ENCODE measurements at regions not wholly inside any gene's neighbourhood (a gene's known extent, or its start where the extent isn't known, plus 50 kb on each side); places are given as distances from the start of the nearest gene placed in this dataset.
"Not testable (repeated sequence)": the region's sequence is repeated elsewhere in the genome, so short reads cannot be mapped to it uniquely, and the experiment has no call there.

GRCh38 chr6:14597090-14597489, 479.5 kb downstream of the CD83 start:
- DNase-seq (ENCODE audit: low read depth): no peak

DNA sequence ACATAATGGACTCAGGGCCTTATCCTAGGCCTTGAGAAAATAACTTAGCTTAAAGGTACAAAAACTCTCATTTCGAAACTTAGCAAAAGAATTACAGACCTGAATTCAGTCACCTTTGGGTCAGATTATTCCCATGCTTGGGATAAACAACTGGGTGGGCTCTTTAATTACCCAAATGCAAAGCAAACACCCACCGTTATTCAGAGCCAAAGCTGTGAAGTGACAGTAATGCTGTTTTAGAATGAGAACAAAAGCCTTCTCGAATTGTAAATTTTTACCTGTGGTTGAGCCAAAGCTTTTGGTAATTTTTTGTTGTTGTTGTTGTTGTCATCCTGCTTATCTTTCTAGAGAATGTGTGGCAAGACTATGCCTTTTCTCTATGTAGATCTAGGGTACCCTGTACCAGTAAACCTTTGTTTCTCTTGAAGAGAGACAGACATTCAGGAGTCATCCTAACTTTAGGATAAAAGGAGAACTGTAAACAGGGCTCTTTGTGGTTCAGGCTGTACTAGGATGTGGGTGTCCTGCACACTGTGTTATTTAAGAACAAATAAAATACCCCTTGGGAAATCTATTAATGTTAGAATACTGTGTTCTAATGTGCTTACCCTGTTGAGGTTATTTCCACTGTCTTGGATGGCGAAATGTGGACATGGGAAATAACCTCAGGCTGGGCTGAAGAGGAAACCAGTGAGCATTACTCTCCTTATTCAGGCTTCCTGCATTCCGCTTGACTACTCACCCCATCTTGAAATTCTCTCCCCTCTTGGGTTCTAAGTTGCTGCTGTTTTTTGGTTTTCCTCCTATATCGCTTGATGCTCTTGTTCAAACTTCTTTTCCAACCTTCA, 480.7 kb downstream of the CD83 start:
- DNase-seq (ENCODE audit: low read depth): no peak

GRCh38 chr6:14600306-14600705, 482.7 kb downstream of the CD83 start:
- not testable (repeated sequence) for DNase-seq (ENCODE audit: low read depth)

- DNase-seq (ENCODE audit: low read depth): no peak
Measured at GRCh38 chr6:14601490-14601889, 483.9 kb downstream of the CD83 start.

- DNase-seq (ENCODE audit: low read depth): no peak
Measured at GRCh38 chr6:14606353-14606752, 488.8 kb downstream of the CD83 start.

GRCh38 chr6:14610141-14610540, 492.6 kb downstream of the CD83 start:
- DNase-seq (ENCODE audit: low read depth): no peak

DNA sequence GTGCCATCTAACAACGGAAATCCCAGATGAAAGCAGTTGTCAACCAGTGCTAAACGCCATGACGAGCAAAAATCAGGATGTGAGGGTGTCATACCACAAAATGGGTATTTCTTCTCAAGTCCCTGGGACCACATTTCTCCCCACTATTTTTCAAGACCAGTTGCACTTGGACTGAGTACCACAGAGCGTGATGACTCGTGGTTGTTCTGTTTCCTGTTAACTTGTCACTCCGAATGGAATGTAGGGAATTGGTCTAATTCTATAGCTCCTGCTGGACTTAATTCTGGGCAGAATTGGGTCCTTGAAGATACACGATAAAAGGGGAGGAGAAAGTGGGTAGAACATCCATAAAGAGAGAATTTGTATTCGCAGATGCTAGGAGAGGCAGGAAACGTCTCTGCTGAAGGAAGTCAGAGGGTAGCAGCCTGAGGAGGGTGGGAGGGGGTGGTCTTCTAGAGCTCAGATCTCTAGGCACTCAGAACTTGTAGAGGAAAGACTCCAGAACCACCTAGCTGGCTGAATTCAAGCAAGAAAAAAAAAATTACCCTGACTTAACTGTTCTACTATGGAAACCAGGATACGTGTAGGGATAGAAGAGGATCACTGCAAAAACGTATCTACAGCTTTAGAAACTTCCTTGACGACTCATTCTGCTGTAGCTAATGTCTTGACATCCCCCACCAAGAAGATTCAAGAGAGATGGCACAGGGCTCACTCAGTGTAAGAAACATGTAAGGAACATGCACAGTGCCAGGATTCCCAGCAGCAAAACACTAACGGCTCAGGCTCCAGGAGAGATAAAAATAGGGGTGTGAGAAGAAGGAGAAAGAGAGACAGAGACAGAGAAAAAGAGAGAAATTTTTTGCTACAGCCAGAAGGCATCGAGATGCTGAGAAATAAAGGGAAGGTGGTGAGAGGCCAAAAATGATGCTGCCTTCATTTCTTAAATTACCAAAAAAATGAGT, 494.7 kb downstream of the CD83 start:
- DNase-seq (ENCODE audit: low read depth): peak; percentile 6

DNA sequence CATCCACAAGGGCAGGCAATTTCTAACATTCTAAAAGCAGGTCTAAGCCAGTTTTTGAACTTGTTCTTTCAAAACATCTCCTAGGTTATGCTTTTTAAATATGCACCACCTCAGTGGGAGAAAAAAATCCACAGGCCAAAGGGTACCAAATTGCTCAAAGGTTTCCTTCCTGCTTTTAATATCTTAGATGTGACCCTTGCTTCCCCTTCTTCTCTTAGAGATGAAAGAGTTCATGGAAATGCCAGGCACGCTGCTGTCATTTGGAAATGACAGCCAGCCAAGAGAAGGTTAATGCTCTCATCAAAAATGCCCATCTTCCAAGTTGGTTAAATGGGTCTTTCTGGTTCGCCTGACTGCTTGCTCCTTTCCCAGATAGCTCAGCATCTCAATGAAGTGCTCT, 497.1 kb downstream of the CD83 start:
- no peak for DNase-seq (ENCODE audit: low read depth)

DNA sequence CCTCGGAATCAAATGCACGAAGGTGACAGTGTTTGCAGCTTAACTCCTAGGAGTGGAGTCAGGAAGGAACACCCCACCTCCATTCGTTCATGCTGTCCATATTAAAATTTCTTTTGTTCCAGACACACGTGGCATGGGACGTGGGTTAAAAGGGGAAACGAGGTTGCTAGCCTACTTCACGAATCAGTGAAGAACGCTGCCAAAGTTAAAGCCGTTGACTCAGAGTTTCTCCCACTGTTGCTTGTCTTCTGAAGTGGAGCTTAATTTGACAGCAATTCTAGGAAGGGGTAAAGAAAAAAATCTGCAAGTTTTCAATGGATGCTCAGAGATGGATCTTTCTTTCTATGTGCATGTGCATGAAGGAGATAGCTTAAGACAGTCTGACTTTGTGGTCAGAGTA, 499.1 kb downstream of the CD83 start:
- no peak for DNase-seq (ENCODE audit: low read depth)

- no peak for DNase-seq (ENCODE audit: low read depth)
Measured at GRCh38 chr6:14618759-14619418, 501.3 kb downstream of the CD83 start.

GRCh38 chr6:14619419-14619781, 501.8 kb downstream of the CD83 start:
- no peak for DNase-seq (ENCODE audit: low read depth)

GRCh38 chr6:14620522-14620921, 502.9 kb downstream of the CD83 start:
- no peak for DNase-seq (ENCODE audit: low read depth)

GRCh38 chr6:14621518-14621917, 503.9 kb downstream of the CD83 start:
- DNase-seq (ENCODE audit: low read depth): no peak

- no peak for DNase-seq (ENCODE audit: low read depth)
Measured at GRCh38 chr6:14622085-14622484, 504.5 kb downstream of the CD83 start.

DNA sequence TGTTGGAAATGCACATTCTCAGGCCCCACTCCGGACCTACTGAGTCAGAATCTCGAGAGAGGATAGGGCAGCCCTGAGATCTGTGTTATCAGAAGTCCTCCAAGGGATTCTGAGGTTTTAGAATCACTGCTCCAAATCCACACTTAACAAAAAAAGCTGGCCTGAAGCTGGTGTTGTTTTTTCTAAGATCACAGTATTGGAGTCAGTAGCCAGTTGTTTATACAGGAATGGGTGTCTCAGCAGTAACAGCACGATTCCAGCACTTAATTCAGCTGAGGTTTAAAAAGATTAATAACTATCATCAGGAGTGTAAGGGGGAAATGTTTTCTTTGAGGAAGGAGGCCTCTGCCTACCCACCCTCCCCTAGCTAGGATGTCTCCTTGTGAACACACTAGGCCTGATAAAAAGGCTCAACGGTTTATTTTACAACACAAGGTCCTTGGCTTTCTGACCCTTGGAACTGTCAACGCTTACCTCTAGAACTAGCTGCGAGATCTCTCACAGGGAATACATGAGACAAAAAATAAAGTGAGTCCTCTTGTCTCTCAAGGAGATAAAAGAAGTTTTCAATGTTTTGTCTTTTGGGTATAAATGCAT, 505.4 kb downstream of the CD83 start:
- DNase-seq (ENCODE audit: low read depth): no peak

DNA sequence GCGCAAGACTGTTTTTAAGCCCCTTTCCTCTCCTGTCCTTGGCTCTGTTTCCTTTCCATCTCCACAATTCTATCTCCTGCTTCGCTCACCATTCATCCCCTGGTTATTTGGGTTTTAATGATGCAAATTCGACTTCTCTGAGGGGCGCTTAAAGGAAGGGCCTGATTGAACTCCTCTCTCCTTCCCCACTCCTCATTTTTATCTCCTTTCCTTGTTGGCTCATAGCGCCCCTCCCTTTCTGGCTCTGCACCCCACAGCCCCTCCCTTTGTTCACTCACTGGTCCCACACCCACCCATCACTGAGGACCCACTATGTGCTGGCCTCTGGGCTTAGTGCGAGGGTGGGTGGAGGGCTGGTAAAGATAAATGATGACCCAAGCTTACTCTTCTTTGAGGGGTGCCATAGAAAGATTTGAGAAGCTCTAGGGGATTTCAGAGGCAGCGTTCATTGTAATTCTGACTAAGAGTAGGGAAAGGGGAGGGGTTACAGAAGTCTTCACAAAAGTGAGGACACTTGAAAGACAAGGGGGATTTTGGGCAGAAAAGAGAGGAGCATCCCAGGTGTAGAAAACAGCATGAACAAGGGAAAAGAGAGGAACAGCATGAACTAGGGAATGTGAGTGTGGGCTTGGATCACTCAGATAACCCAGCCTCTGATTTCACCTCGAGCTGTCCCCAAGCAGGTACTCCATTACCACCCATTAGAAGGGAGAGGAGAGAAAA, 507.8 kb downstream of the CD83 start:
- no peak for DNase-seq (ENCODE audit: low read depth)

DNA sequence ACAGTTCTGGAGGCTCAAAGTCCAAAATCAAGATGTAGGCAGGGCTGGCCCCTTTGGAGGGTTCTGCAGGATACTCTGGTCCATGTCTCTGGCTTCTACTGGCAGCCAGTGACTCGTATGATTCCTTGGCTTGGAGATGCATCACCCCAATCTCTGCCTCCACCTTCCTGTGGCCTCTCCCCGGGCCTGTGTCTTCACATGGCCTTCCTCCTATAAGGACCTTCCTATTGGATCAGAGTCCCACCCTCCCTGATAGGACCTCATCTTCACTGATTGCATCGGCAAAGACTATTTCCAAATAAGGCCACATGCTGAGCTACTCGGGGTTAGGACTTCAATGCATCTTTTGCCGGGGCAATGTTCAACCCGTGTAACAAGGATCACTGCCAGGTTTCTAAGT, 509.0 kb downstream of the CD83 start:
- DNase-seq (ENCODE audit: low read depth): no peak

DNA sequence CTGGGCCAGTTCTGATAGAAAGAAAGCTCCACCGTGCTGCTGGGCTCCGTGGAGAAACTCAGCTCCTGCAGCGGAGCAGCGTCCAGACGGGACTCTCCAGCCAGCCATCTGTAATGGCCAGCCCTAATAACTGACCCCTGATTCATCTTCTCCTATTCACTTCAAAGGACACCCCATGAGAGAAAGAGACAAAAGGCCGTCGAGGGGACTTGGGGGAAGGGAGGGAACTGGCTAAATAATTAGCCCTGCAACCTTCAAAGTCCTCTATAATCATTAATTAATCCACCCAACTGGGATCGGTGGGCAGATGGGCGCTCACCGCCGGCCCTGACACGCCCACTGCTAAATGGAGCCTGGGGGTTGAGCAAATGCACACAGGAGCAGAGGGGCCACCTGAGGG, 512.4 kb downstream of the CD83 start:
- DNase-seq (ENCODE audit: low read depth): no peak

DNA sequence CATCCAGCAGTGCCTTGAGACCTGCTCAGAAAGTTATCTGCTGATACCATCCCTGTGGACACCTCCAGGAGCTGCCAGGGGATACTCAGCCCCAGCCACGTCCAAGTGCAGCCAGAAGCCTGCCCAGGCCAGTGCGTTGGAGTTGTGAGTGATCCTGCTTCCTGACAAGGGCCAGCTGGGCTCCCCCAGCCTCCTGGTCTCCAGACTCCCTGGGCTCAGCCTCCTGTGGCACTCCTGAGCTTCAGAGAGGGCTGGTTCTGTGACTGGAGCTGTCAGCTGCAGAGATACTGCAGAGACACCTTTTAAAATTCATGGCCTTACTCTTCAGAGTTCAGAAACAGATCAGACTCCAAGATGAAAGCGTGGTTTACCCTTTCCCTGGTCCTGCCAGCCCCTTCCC, 515.9 kb downstream of the CD83 start:
- DNase-seq (ENCODE audit: low read depth): no peak

DNA sequence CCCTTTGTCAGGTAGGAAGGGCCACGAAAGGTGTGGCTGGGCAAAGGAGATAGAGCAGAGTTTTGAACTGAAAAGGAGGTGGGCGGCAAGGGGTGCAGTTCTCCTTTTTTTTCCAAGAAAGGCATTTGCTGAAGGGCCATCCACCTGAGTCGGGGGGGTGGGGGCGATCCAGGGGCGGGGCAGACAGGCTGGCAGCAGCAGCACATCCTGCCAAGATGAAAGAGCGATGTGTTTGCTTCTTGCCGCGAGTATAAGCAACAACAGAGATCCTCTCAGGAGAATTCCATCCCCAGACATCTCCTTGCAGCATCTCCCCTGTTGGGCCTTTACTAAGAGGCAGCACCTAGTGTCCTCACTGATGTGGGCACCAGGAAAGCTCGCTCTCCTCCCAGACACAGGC, 516.5 kb downstream of the CD83 start:
- DNase-seq (ENCODE audit: low read depth): no peak

DNA sequence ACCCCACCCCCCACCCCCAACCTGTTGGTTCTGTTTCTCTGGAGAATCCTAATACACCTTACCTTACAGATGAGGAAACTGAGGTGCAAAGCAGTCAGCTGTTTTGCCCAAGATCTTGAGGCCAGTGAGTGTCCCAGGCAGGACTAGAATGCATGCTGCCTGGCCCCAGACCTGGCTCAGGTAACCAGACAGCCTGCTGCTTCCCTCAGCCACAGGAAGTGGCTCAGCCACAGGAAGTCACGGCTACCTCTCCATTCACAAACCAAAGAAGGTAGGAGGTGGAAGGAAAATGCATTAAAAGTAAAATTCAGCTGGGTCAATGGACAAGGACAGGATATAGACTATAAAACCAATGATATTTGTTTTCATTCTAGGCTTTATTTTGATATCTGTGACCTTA, 517.6 kb downstream of the CD83 start:
- DNase-seq (ENCODE audit: low read depth): no peak
